NCI-H2171 treated with DMSO at 0.1 percent for 48 hours (cell line): ENCODE measurements at regions not wholly inside any gene's neighbourhood (a gene's known extent, or its start where the extent isn't known, plus 50 kb on each side); places are given as distances from the start of the nearest gene placed in this dataset.
"Not testable (repeated sequence)": the region's sequence is repeated elsewhere in the genome, so short reads cannot be mapped to it uniquely, and the experiment has no call there.

Experiments used
- DNase-seq: peaks from one replicate; lab custom pipeline; 2025; lab: John Stamatoyannopoulos, UW

DNA sequence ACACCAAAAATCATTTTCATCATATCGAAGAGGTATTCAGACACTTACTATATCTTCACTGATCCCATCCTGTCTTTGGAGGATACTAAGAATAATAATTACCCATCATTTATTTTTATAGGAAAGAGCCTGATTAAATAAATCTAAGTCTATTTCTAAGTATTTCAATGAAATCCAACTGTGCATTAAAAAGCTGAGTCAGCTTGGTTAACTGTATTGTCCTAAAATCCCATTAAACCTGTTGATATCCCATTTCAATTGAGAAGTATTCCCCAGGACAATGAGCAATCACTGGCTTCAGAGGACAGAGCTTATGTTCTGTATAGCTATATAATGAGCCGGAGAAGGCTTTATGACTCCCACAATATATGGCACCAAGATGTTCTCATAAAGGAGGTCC is 142.0 kb upstream of the RORB start:
- no peak for DNase-seq

GRCh38 chr9:74357577-74357976 is 139.6 kb upstream of the RORB start:
- no peak for DNase-seq

DNA sequence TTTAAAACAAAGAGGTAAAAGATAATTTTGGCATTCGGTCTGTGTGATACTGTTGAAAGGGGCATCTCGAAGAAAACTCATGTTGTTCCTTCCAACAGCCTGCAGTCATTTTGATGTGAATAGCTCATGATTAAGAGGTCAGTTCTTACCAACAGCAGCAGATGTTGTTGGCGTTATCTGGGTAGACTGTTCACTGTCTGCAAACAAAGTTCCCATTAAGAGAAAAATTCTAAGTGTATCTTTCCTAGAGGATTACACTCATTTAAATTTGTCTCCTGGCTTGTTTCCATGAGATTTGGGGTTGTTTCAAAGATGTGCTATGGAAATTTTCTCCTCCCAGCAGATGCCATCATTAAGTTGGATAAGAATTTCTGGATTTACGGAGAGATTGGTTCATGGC is 138.2 kb upstream of the RORB start:
- no peak for DNase-seq

DNA sequence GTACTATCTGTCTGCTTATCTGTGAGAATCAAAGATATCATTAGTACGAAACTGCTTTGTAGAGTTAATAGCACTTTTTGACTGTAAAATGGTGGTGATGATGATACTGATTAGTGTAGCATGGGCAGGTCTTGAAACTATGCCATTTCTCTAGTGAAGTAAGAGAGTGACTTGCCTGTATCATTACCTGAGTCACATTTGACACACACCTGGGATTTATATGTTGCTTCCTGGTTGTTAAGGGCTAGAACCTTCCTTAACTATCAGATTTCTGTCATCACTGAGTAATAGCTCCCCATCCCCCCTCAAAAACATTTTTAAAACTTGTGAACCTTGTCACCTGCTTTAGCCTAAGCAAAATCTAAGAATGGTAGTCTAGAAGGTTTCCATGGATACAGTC is 135.6 kb upstream of the RORB start:
- no peak for DNase-seq

GRCh38 chr9:74362423-74362822 is 134.7 kb upstream of the RORB start:
- no peak for DNase-seq

- no peak for DNase-seq
These were observed 131.0 kb upstream of the RORB start for GRCh38 chr9:74366111-74366510.

DNA sequence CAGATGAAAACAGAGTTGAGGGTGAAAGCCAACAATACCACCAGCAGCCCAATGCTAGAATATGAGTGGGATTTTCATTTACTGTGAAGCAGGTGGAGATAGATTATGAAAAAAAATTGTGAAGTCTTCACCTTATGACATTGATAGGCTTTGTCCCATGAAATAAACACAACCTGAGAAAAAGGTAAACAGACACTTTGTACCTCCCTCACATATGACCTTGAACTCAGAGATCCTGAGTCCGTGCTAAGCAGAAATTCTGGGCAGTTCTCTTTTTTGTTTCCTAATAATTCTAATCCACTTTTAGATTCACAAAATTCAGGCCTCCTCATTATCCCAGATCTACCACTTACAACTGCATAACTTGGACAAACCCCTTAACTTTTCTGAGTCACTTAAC is 127.3 kb upstream of the RORB start:
- no peak for DNase-seq

DNA sequence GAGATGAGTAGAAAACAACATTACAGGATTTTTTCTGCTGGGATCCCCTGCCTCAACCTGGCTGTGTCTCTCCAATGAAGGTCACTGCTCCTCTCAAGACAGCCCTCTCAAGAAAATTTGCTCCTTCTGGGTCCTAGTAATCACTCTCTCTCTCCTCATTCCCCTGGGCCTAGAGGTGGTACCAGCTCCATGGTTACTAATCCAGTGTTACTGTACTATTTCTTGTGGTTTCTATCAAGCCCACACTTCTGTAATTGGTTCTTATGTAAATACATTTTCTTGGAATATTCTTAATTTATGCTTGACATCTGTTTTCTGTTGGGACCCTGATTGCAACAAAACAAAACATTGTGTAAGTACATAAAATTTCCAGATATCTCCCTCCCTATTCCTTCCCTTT is 123.8 kb upstream of the RORB start:
- DNase-seq: no peak

GRCh38 chr9:74379718-74380117 is 117.4 kb upstream of the RORB start:
- DNase-seq: peak; percentile 34

- no peak for DNase-seq
These were observed 105.3 kb upstream of the RORB start for GRCh38 chr9:74391816-74392215.

- no peak for DNase-seq
These were observed 93.6 kb upstream of the RORB start for GRCh38 chr9:74403581-74403980.

DNA sequence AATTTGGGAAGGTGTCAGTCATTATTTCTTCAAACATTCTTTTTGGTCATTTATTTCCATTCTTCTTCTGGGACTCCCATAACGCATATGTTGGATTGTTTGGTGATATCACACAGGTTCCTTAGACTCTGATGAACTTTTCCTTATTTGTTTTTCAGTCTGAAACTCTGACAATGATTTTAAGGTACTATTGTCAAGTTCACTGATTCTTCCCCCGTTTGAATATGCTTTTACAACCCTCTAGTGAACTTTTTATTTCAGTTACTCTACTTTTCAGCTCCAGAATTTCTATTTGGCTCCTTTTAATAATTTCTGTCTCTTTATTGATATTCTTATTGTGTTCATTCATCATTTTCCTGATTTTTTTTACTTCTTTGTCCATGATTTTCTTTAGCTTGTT is 92.5 kb upstream of the RORB start:
- no peak for DNase-seq

DNA sequence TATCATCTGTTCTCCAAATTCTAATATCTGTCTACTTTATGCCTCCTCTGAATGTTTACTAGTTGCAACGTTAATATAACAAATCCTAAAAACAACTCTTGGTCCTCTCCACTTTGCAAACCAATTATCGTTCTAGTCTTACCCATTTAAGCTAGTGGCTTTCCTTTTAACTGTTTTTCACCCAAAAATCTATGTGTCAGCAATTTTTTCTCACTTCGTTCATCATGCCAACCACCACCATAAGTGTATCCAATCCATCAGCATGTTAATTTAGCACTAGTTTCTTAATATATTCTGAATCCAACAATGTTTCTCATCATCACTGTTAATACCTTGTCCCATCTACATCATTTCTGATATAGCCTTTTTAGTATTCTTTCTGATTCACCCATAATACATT is 90.0 kb upstream of the RORB start:
- no peak for DNase-seq

DNA sequence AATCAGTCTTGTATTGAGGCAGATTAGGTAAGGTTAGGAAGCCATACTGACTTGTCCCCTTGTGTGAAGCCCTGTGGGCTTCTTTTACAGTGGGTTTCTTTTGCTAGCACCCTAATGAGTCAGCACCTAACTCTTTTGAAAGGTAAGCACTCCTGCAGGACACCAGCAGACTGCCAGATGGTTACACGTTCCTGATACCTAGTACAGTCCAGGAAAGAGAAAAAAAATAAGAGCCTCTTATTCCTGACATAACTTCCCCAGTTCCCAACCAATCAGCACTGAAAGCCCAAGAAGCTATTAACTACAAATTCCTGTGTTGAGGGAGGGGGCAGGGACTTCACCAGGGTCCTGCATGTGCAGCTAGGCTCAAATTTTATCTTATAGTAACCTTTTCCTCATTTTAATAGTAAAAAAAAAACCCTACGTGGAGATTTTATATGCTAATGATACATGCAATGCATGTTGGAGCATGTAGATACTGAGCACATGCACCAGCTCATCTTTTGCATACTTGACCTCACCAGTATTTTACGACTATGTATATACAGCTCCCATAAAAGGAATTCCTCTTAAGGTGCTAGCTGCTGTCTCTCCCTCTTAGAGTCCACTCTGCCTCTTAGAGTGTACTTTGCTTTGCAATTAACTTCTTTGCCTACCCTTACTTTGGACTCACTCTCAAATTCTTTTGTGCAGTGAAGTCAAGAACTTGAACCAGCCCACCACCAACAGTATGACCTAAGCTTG is 84.7 kb upstream of the RORB start:
- DNase-seq: no peak

DNA sequence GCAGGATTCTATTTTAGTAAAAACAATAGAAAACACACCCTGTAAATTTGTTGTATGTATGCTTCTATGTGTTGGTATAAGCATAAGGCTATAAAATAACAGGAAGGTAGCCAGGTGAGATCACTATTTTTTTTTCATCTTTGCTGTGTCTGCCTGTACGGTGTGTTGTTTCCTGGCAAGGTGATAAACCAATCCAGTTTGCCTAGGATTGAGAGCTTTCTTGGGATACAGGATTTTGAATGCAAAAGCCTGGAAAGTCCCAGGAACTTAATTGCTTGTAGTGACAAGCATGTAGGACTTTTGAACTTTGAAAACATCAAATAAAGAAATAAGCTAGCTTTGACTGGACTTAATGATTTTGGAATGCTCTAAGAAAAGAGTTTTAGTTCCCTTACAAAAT is 83.3 kb upstream of the RORB start:
- DNase-seq: no peak

DNA sequence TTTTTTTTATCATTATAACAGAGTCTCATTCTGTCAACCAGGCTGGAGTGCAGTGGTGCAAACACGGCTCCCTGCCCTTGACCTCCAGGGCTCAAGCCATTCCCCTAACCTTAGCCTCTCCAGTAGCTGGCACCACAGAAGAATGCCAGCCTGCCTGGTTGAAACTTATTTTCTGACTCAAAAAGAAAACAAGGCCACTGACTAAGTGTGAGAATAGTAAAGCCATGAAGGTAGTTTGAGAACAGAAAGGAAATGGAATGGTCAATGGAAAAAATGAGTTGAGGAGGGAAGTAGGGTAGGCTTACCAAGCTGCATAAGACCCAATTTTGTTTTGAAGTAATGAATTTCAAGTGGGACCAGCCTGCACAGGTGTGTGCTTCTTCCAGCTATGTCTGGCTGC is 82.8 kb upstream of the RORB start:
- DNase-seq: no peak

- DNase-seq: no peak
These were observed 81.1 kb upstream of the RORB start for GRCh38 chr9:74415995-74416394.

DNA sequence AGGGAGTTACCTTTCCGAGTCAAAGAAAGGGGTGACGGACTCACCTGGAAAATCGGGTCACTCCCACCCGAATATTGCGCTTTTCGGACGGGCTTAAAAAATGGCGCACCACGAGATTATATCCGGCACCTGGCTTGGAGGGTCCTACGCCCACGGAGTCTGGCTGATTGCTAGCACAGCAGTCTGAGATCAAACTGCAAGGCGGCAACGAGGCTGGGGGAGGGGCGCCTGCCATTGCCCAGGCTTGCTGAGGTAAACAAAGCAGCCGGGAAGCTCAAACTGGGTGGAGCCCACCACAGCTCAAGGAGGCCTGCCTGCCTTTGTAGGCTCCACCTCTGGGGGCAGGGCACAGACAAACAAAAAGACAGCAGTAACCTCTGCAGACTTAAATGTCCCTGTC is 72.6 kb upstream of the RORB start:
- DNase-seq: not testable (repeated sequence)

DNA sequence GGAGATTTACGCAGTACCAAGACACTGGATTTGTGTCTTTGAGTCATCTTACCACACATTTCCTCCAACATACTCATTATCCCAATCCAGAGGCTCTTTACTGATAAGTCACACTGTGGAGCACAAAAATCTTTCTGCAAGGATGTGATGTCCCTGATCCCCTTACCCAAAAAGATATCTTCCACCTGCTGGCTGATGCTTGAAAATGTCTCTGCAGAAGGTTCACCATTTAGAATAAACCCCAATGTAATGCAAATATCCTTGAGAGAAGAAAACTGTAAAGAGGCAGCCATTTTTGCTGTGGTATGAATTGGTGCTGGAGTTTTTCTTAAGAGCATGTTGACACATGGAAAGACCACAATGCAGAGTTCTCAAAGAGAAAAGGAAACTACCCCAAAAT is 65.7 kb upstream of the RORB start:
- no peak for DNase-seq

DNA sequence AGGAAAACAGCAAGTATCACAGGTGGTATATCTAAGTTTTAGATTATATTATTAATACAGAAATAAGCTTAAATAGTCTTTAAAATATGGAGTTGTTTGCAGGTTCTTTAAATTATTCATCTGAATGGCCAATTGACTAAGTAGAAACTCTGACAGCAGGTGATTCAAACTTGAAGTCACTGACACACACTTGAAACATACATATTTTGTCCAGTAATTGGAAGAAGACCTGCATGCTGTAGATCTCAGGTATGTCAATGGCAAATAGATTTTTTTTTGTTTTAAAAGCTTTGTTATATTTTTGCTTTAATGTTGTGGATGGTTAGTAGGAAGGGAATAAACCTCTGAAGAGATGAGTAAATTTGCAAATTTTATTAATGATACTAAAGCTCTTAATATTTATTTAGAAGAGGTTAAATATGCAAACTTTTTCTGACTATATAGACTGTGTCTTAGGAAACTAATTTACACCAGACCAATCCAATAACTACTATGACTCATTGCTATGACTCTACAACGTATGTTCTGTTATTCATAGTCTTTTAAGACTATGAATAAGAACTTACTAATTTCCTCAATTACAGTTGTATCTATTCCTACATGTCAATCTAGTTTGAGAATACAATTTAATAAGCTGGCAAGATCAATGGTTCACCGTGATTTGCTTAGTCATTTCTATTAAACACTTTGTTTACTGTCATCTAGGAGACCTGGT is 53.9 kb upstream of the RORB start:
- DNase-seq: no peak

DNA sequence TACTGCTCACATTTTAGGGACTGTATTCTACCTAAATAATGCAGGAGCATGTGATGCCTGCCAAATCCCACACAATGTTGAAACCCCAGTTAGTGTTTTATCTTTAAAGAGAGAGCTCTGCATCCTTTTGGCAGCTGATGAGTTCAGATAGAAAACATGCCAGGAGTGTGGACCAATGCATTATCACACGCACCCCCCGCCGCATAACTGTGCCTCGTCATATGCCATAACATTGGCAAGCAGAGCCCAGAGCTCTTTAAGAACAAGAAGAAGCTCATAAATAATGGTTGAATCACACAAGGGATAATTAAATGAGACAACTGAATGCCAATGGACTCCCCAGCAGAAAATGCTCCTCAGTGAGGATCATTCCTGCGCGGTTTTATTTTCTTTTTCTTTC is 52.8 kb upstream of the RORB start:
- no peak for DNase-seq
